ENCODE measurements at regions not wholly inside any gene's neighbourhood (a gene's known extent, or its start where the extent isn't known, plus 50 kb on each side); places are given as distances from the start of the nearest gene placed in this dataset.

GRCh38 chr10:78301481-78301880 is 267.8 kb downstream of the RPS24 start:
- peak; percentile 22 for DNase-seq

GRCh38 chr10:78301891-78302738 is 268.5 kb downstream of the RPS24 start:
- peak; percentile 27 for DNase-seq

DNA sequence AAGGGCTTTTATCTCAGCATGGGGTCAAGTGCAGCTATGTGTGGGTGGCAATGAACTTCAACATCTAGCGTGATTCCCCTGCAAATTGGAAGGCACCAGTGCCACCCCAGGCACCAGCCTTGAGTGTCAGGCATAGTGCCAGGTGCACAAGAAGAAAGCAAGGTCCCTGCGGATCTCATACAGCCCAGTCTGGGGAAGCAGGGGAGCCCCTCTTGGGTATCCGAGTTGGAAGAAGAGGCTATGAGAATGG is 269.0 kb downstream of the RPS24 start:
- DNase-seq: no peak

DNA sequence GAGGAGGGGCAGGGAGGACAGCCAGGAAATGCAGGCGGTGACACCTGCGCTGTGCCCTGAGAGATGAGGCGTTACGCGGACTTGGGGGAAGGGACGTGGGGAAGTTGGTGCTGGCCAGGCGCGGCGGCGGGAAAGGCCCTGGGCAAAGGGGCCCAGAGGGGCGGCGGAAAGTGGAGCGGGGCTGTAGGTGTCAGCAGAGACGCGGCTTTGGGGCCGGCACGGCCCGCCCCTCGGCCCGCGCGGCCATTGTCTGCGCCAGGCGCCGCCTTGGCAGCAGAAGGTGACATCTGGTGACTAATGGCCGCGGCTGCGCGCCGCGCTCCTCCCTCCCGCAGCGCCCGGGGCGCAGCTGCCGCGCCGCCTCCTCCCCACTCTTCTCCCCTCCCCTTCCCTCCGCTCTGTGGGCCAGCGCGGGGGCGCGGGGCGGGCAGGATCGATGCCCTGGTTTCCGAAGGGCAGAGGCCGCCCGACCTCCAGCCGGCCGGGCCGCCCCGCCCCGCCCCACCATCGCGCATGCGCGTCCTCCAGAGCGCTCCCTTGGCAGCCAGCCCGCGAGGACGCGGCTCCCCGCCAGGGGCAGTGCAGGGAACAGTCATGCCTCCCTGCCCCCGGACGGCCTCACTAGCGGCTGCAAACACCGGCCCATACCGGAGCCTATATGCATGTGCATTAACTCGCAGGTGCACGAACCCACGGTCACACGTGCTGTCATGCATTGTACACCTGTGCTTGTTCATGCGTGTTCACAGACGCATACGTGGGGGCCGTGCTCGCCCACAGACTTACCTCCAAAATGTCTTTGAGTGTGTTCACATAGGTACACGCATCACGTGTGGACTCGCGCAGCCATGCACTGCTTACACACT is 269.6 kb downstream of the RPS24 start:
- DNase-seq: peak; percentile 98

- peak; percentile 29 for DNase-seq
Measured at GRCh38 chr10:78304091-78305045, 270.7 kb downstream of the RPS24 start.

- DNase-seq: peak; percentile 23
Measured at GRCh38 chr10:78305311-78305710, 271.6 kb downstream of the RPS24 start.

DNA sequence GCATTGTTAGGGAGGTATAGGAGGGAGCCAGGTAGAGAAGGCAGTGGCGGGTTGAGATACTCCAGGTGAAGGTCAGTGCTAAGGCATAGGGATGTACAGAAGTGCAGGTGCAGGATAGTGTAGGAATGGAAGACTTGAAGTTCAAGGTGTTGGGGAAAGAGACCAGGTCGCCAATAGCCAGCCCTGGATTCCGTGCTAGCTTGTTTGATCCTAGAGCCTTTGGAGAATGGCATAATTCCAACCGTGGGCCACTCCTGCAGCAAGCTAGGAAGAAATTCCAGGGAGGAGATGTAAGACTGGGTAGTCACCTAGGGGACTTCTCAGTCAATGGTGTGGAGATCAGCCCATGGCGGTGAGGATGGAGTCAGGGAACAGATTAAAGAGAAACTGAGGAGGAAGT is 272.7 kb downstream of the RPS24 start:
- DNase-seq: peak; percentile 18

GRCh38 chr10:78307576-78307975 is 273.9 kb downstream of the RPS24 start:
- DNase-seq: peak; percentile 6

- DNase-seq: no peak
Measured at GRCh38 chr10:78309536-78310237, 276.0 kb downstream of the RPS24 start.

GRCh38 chr10:78310481-78311080 is 276.9 kb downstream of the RPS24 start:
- DNase-seq: peak; percentile 22

DNA sequence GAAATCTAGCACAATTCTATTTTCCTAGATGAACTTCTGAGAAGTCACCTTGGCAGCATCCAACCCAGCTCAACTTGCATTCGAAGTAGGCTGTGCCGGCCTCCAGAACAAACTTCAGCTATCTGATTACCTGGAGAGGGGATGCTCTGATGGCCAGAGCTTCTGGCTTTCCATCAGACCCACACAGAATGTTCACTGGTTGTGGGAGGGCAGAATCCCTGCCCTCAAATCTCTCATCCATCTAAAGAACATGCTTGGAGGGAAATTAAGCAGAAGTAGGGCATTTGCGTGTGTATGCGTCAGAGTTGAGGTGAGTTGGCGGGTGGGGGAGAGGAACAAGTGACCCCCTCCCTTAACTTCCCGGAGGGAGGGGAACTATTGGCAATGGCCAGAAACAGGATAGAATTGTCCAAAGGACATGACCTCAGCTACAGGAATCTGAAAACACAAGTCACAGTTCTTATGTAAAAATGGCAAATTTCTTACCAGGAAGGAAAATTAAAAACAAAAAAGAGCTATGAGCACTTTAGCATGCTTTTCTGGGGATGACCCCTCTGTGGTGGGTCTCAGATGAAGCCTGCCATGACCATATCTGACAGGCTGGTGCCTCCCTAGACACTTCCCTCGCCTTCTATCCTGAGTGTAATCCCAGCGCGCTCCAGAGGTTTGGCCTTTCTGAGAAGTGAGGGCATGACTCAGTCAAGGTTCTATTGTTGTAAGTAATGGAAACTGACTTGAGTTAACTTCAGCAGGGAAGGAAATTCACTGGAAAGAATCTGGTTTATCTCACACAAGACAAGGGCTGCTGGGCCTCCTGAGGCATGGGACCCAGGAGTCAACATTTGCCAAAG is 278.8 kb downstream of the RPS24 start:
- peak; percentile 39 for DNase-seq

DNA sequence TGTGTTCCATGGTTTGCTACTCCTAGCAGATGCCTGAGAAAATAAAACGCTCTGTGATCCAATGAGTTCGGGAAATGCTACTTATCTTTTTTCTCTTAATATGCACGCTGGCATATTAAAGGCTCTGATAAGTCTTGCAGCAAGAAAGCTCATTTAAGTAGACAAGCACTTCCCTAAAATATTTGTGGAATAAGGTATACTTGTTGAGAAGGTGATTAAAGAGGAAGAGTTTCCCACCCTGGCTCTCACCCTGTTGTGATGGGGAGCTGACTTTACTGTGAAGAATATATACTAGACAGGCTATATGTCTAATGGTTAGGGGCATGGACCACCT is 279.4 kb downstream of the RPS24 start:
- DNase-seq: no peak

- peak; percentile 34 for DNase-seq
Measured at GRCh38 chr10:78313636-78314035, 280.0 kb downstream of the RPS24 start.

DNA sequence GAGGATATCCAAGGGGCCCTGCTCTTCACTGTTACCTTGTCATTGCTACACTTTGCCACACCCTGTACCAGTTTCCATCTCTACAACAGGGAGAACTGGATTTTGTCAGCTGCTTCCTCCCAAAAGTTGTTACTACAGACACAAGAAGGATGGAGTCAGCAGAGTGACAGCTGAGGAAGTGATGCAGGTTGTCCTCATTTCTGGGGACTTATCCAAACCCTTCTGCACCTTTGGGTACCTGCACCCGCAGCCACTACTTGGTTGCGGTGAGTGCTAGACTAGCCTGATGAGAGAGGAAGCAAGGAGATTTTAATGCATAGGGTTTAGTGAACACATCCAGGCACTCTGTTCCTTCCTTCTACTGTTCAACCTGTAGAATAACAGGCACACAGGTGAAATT is 281.0 kb downstream of the RPS24 start:
- DNase-seq: peak; percentile 4

DNA sequence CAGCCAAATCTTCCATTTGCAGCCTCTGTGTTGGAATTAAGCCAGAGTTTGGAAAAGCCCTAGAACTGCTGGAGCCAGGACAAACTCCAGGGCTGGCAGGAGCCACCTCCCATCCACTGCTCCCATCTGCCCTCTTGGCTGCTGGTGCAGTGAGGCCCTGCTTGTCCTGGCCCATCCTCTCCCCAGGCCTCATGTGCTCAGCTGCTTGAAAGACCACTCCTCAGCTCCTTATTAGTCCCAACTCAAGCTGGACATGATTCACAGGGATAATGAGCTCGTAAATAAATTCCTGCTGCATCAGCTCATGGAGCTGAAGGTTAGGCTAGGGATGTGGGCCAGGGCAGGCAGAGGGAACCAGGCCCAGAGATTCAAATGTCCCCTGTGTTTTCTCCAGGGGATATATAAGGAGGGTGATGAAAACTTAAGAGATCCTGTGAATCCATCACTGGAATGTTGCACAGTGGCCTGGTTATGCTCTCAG is 282.8 kb downstream of the RPS24 start:
- DNase-seq: peak; percentile 72

- no peak for DNase-seq
Measured at GRCh38 chr10:78318305-78318704, 284.6 kb downstream of the RPS24 start.

DNA sequence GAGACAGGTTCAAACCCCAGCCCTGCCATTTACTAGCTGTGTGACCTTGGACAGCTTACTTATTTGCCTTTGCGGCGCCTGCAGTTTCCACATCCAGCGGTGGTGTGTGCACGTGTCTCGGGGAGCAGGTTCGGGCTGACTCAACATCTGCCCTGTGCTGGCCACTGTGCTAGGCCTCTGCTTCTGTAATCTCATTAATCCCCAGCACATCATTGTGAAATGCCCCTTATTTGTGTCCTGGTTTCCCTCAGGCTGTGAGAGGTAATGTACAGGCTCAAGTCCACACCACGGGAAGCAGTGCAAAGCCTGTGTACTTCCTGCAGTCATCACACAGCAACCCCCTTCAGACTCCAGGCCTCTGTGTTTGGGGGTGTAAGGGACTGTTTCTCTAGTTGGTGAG is 285.7 kb downstream of the RPS24 start:
- peak; percentile 19 for DNase-seq

DNA sequence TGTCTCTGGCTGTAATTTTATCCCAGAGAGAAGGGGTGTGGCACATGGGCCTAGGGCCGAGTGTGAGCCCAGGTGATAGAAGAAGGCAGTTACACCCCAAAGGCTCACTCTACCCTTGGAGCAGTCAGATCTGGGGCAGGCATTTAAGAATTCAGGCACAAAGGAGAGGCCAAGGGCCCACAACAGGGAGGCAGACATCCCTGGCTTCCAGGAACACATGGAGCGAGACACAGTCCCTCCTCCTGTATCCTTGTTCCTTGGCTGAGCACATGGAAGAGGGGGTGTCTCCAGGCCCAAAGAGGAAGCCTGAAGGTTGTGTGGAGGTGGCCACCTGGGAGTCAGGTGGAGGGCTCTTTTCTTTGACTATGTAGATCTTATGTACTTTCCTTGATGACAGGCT is 286.2 kb downstream of the RPS24 start:
- peak; percentile 23 for DNase-seq

GRCh38 chr10:78320506-78320905 is 286.8 kb downstream of the RPS24 start:
- no peak for DNase-seq

- no peak for DNase-seq
Measured at GRCh38 chr10:78321000-78321399, 287.3 kb downstream of the RPS24 start.

DNA sequence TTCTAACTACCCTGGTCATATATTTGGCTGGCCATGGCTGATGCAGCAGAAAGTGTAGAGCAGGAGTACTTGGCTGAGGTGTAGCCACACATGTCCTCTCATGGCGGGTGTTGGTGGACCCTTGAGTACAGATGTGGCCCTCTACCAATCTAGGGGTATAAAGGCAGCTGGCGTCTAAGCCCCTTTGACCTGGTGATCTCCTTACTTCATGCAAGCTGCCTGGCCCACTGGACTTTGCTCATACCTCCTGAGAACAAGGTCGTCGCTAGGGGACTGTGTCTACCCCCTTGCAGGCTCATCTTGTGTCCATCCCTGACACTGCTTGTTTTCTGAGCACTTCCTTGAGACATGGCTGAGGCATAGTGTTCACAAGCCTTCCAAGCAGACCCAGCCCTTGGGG is 287.8 kb downstream of the RPS24 start:
- no peak for DNase-seq
